PC-9 (cell line): ENCODE measurements at regions not wholly inside any gene's neighbourhood (a gene's known extent, or its start where the extent isn't known, plus 50 kb on each side); places are given as distances from the start of the nearest gene placed in this dataset.

Experiments used
- BruUV-seq: library from RNA; stranded (reverse); fragments of 400-500 nt; replicated peaks from 2 replicates; lab custom pipeline; 2021; lab: Mats Ljungman, UMichigan
- CTCF ChIA-PET: fragments of 300-600 bp; sonication (Branson Sonifier 250); formaldehyde crosslinking; loops from one replicate; lab custom pipeline; 2022; ENCODE audit warnings: antibody characterized with exemption; lab: Charles Lee
- POLR2A ChIA-PET: fragments of 300-600 bp; sonication (Branson Sonifier 250); formaldehyde crosslinking; loops from one replicate; lab custom pipeline; 2022; ENCODE audit warnings: antibody characterized with exemption; ENCODE audit not compliant: unreplicated experiment; lab: Charles Lee
- DNase-seq, 2 experiments: peaks; one replicate each; pipeline versions ENCODE4 v3.0.0 to v3.0.0-alpha.2; 2015 to 2022; ENCODE audit warnings: mixed read lengths in 1 of 2
- H2AFZ ChIP-seq: fragments of 200-600 bp; sonication (generic); 2 replicates; pipeline ENCODE4 v1.8.1; 2017; ENCODE audit warnings: antibody characterized with exemption
- H3F3A ChIP-seq: fragments of 200-600 bp; sonication (generic); 2 replicates; pipeline ENCODE4 v1.8.1; 2017; ENCODE audit warnings: antibody characterized with exemption, mild to moderate bottlenecking, low read depth; ENCODE audit not compliant: insufficient read depth
- H3K27ac ChIP-seq: fragments of 200-600 bp; sonication (generic); 2 replicates; pipeline ENCODE4 v1.6.1; 2016; ENCODE audit warnings: mixed run types
- H3K27me3 ChIP-seq: fragments of 200-600 bp; sonication (generic); 2 replicates; pipeline ENCODE4 v1.6.1; 2016; ENCODE audit warnings: low read depth, mixed run types; ENCODE audit not compliant: insufficient read depth
- H3K36me3 ChIP-seq: fragments of 200-600 bp; sonication (generic); 2 replicates; pipeline ENCODE4 v1.6.1; 2016; ENCODE audit warnings: low read depth, mixed run types
- H3K4me1 ChIP-seq: fragments of 200-600 bp; sonication (generic); replicated peaks from 2 replicates; pipeline ENCODE4 v1.6.1; 2016; ENCODE audit warnings: mixed run types; ENCODE audit not compliant: insufficient read depth
- H3K4me2 ChIP-seq: fragments of 200-600 bp; sonication (generic); 2 replicates; pipeline ENCODE4 v1.6.1; 2017; ENCODE audit warnings: mixed run types
- H3K4me3 ChIP-seq: fragments of 200-600 bp; sonication (generic); 2 replicates; pipeline ENCODE4 v1.6.1; 2016; ENCODE audit warnings: mixed run types
- H3K79me2 ChIP-seq: fragments of 200-600 bp; sonication (generic); 2 replicates; pipeline ENCODE4 v1.6.1; 2017; ENCODE audit warnings: low read depth, mixed run types
- H3K9me2 ChIP-seq: fragments of 200-600 bp; sonication (generic); 2 replicates; pipeline ENCODE4 v1.8.1; 2017; ENCODE audit warnings: mild to moderate bottlenecking; ENCODE audit not compliant: insufficient read depth
- H3K9me3 ChIP-seq: fragments of 200-600 bp; sonication (generic); 2 replicates; pipeline ENCODE4 v1.8.1; 2016; ENCODE audit warnings: low read depth; ENCODE audit not compliant: insufficient read depth
- H4K20me1 ChIP-seq: fragments of 200-600 bp; sonication (generic); 2 replicates; pipeline ENCODE4 v1.8.1; 2017; ENCODE audit not compliant: insufficient read depth
- EZH2 ChIP-seq: fragments of 200-600 bp; sonication (generic); IDR thresholded peaks from 2 replicates; pipeline ENCODE4 v1.8.0; 2017; ENCODE audit warnings: antibody characterized with exemption, low read depth
- intact Hi-C: fragments of 100-400 bp; cut with micrococcal nuclease; formaldehyde crosslinking; loops from one replicate; pipeline ENCODE4 v1.10.0; 2022; ENCODE audit not compliant: unreplicated experiment
- TF ChIP-seq, protein P1 (sequence below): fragments of 200-600 bp; sonication (generic); conservative IDR thresholded peaks from 2 replicates; pipeline ENCODE4 v1.6.1; 2017; ENCODE audit warnings: mixed run types, antibody characterized with exemption, mild to moderate bottlenecking, moderate library complexity

DNA sequence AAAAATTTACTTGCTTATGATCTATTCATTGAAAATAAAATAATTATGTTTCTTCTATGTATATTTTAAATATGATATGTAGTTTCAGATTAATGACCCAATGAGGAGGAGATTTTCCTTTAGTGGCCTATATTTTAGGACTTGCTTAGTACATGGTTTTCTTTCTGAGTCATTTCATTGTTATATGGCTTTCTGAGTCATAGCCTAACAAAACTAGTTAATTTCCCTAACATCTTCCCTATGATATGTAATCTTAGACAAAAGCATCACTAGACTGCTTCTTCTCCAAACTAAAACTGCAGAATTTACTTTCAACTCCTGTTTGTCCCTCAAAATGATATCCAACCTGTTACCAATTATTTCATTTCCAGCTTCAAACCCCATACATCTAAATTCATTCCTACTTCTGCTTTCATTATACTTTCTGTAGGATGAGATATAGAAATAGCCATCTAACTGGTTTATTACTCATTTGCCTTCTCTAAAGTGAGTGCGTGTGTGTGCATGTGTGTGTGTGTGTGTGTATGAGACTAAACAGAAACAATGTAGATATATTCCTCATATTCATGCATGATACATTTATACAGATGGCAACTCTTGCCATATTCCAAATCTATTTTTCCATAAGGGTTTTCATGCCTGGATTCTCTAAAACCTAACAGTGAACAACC is 915.0 kb upstream of the GBE1 start:
- H2AFZ ChIP-seq: no peak overlapping the region
- DNase-seq: no peak

DNA sequence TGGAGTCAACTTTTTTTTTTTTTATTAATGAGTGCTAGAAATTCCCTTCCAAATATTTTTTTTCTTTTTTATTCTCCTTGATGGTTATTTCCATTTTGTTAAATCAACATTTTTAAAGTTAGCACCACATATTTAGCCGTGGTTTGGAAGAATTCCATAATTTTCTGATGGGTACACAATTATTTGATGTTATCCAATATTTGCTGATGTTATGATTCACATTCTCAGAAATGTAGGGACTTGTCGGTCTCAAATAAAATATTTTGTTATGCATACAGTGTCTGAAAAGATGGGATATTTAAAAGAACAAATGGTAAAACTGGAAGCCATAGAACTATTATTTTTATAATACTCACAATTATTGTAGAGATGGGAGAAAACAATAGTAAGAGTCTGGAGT is 911.5 kb upstream of the GBE1 start:
- Histone ChIP-seq H3K36me3 (no peaks in the 10 kb centered on the region), H3K9me2 (no peaks in the 10 kb centered on the region), H4K20me1 (no peaks in the 10 kb centered on the region), H3K27ac (no peak overlapping the region), H3K79me2 (no peaks in the 10 kb centered on the region), H3K4me2 (no peak overlapping the region), H3K27me3 (no peaks in the 10 kb centered on the region), H3K4me3 (no peak overlapping the region), H3K9me3 (no peaks in the 10 kb centered on the region; the same call in 1 of the 2 replicates), H2AFZ (no peak overlapping the region), H3K4me1 (no peaks in the 10 kb centered on the region), H3F3A (no peaks in the 10 kb centered on the region)
- no peak for DNase-seq
- intact Hi-C loops: no loop called here
- CTCF ChIA-PET: no interaction called here
- BruUV-seq: no TSS peak
- TF ChIP-seq, protein P1, sequence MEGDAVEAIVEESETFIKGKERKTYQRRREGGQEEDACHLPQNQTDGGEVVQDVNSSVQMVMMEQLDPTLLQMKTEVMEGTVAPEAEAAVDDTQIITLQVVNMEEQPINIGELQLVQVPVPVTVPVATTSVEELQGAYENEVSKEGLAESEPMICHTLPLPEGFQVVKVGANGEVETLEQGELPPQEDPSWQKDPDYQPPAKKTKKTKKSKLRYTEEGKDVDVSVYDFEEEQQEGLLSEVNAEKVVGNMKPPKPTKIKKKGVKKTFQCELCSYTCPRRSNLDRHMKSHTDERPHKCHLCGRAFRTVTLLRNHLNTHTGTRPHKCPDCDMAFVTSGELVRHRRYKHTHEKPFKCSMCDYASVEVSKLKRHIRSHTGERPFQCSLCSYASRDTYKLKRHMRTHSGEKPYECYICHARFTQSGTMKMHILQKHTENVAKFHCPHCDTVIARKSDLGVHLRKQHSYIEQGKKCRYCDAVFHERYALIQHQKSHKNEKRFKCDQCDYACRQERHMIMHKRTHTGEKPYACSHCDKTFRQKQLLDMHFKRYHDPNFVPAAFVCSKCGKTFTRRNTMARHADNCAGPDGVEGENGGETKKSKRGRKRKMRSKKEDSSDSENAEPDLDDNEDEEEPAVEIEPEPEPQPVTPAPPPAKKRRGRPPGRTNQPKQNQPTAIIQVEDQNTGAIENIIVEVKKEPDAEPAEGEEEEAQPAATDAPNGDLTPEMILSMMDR: no peak
- TF ChIP-seq EZH2: no peak
- POLR2A ChIA-PET: no interaction called here

More for the DNA sequence above, 915.0 kb upstream of the GBE1 start:
- no peaks in the 10 kb centered on the region for H3K79me2 ChIP-seq
- H3K27ac ChIP-seq: no peak overlapping the region
- no peaks in the 10 kb centered on the region for H3K9me2 ChIP-seq
- H3K4me2 ChIP-seq: no peak overlapping the region
- ChIA-PET POLR2A (no interaction called here), CTCF (no interaction called here)
- intact Hi-C loops: no loop called here
- no peaks in the 10 kb centered on the region for H3K36me3 ChIP-seq
- H3K9me3 ChIP-seq: no peaks in the 10 kb centered on the region; the same call in 1 of the 2 replicates
- no peaks in the 10 kb centered on the region for H3K27me3 ChIP-seq
- no peaks in the 10 kb centered on the region for H4K20me1 ChIP-seq
- no peaks in the 10 kb centered on the region for H3K4me1 ChIP-seq
- H3F3A ChIP-seq: no peaks in the 10 kb centered on the region
- TF ChIP-seq, protein P1: no peak
- no peak for TF ChIP-seq EZH2
- no TSS peak for BruUV-seq
- no peak overlapping the region for H3K4me3 ChIP-seq

DNA sequence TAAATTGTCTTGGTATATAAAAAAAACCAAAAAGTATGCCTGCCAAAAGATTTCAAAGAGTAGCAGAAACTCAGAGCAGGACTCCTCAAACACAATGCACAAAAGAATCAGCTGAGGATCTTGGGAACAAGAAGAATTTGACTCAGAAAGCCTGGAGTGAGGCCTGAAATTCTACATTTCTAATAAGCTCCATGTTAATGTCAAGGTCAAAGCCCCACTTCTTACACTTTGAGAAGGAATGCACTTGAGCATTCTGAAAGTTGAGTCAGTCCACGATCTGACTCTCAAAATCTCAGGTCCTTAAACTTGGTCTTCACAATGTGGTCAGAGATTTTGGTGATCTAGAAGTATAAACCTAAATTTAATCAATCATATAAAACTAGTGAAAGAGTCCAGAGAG is 910.0 kb upstream of the GBE1 start:
- intact Hi-C loops: no loop called here
- POLR2A ChIA-PET: no interaction called here
- H3K27me3 ChIP-seq: no peaks in the 10 kb centered on the region

More for the DNA sequence above, 910.0 kb upstream of the GBE1 start:
- Histone ChIP-seq H3K9me3 (no peaks in the 10 kb centered on the region; the same call in 1 of the 2 replicates), H3K27ac (no peak overlapping the region), H3K4me3 (no peak overlapping the region), H3K79me2 (no peaks in the 10 kb centered on the region), H3K4me1 (no peaks in the 10 kb centered on the region), H3K36me3 (no peaks in the 10 kb centered on the region), H3K9me2 (no peaks in the 10 kb centered on the region), H2AFZ (no peak overlapping the region), H3K4me2 (no peak overlapping the region), H3F3A (no peaks in the 10 kb centered on the region), H4K20me1 (no peaks in the 10 kb centered on the region)
- BruUV-seq: no TSS peak
- no peak for TF ChIP-seq EZH2
- TF ChIP-seq, protein P1: no peak
- CTCF ChIA-PET: no interaction called here
- no peak for DNase-seq
